Spinal cord (tissue), 9 donors: ENCODE measurements at regions not wholly inside any gene's neighbourhood (a gene's known extent, or its start where the extent isn't known, plus 50 kb on each side); places are given as distances from the start of the nearest gene placed in this dataset.

Experiments
- DNase-seq, 6 donors: peaks; one replicate each; pipeline versions ENCODE4 v3.0.0 to v3.0.0-alpha.2; 2013 to 2015; ENCODE audit warnings: low spot score in 6 of 6, low read depth in 4 of 6
- H3K27ac ChIP-seq: one replicate; pipeline ENCODE4 v1.5.1; 2013; ENCODE audit warnings: low read depth, low read length, control low read depth
- H3K27me3 ChIP-seq: one replicate; pipeline ENCODE4 v1.6.1; 2013; ENCODE audit warnings: low read length; ENCODE audit not compliant: control insufficient read depth, insufficient read depth
- H3K36me3 ChIP-seq: one replicate; pipeline ENCODE4 v1.6.1; 2013; ENCODE audit warnings: low read length; ENCODE audit not compliant: control insufficient read depth, insufficient read depth
- H3K4me1 ChIP-seq: one replicate; pipeline ENCODE4 v1.6.1; 2013; ENCODE audit warnings: low read length; ENCODE audit not compliant: control insufficient read depth, insufficient read depth
- H3K4me3 ChIP-seq: one replicate; pipeline ENCODE4 v1.5.1; 2013; ENCODE audit warnings: low read depth, low read length, control low read depth
- H3K9me3 ChIP-seq: one replicate; pipeline ENCODE4 v1.6.1; 2013; ENCODE audit warnings: low read length; ENCODE audit not compliant: control insufficient read depth, insufficient read depth
- WGBS: methylation state at CpG from one replicate; pipeline ENCODE4 v1.1.5; 2013; ENCODE audit warnings: missing lambda C conversion rate; ENCODE audit not compliant: insufficient coverage; 5-methylcytosine and 5-hydroxymethylcytosine counted together
- donor health status: healthy.

DNA sequence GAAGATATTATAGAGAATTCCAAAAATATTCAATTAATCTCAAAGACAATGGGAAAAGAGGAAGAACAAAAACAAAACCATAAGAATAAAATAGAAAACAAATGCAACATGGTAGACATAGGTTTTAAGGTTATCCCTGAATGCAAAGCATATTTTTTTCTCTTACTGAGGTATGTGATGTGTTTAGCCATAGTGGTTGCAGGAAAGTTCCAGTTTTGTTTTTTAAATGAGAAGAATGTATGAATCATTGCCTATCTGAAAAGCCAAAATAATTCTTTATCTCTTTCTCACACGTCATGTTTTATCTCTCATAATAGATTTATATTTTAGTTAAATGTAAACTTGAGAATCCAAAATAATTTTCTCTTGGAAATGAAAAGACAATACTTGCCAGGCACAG is 2591.7 kb upstream of the PCDH20 start:
- no peak overlapping the region for H3K27ac ChIP-seq
- no peaks in the 10 kb centered on the region for H3K27me3 ChIP-seq
- WGBS, result no CpG with 5 or more reads among the region's 1 CpG
- no peak overlapping the region for H3K4me3 ChIP-seq
- no peaks in the 10 kb centered on the region for H3K36me3 ChIP-seq
- H3K9me3 ChIP-seq, result no peaks in the 10 kb centered on the region
- DNase-seq, result no peak
- no peaks in the 10 kb centered on the region for H3K4me1 ChIP-seq

DNA sequence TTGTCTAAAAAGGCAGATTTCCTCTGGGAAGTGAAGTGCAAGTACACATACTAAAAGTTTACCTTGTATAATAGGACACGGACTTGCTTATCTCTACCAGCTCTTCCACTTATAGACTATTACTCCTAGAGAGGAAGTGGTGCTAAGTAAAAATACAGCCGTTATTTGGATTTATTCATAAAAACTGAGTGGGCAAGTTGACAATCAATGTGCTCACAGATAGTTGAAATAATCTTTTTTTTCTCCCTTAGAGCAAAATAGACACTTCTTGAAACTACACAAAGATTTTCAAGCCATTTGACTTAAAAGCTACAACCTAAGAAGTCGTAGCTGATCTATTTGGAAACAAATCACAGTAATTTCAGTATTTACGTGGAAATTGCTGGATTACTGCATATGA is 2584.7 kb upstream of the PCDH20 start:
- Histone ChIP-seq H3K4me1 (no peaks in the 10 kb centered on the region), H3K27me3 (no peaks in the 10 kb centered on the region), H3K9me3 (no peaks in the 10 kb centered on the region), H3K4me3 (no peak overlapping the region), H3K27ac (no peak overlapping the region), H3K36me3 (no peaks in the 10 kb centered on the region)
- 80% methylated on average over 1 of the region's 4 CpGs for WGBS
- no peak for DNase-seq

- Histone ChIP-seq H3K27me3 (no peaks in the 10 kb centered on the region), H3K36me3 (no peaks in the 10 kb centered on the region), H3K27ac (no peak overlapping the region), H3K9me3 (no peaks in the 10 kb centered on the region), H3K4me1 (no peaks in the 10 kb centered on the region), H3K4me3 (no peak overlapping the region)
- peak in 1 of 6 donors; percentile 11 for DNase-seq
- no CpG with 5 or more reads among the region's 3 CpGs for WGBS
These were observed 2584.1 kb upstream of the PCDH20 start for GRCh38 chr13:63999614-64000305.

- no CpG with 5 or more reads among the region's 1 CpG for WGBS
These were observed 2567.7 kb upstream of the PCDH20 start for GRCh38 chr13:63983366-63983765.

DNA sequence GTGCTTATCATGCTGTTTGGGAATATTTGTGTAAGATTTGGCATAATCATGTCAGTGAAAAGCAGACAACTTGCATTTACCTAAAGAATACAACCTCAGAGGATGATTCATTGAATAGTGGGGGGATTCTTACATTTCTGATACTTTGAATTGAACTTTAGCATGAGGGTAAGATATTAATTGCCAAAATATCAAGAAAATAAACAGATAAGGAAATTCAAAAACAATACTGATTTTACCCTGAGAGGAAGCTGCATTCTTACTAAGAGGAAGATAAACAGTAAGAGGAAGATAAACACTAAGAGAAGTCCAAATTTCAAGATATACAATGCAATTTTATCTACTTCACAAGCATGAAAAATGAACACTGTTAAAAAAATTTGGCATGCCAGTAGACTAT is 2564.3 kb upstream of the PCDH20 start:
- no peaks in the 10 kb centered on the region for H3K36me3 ChIP-seq
- no peaks in the 10 kb centered on the region for H3K9me3 ChIP-seq
- H3K4me3 ChIP-seq, result no peak overlapping the region
- H3K4me1 ChIP-seq, result no peaks in the 10 kb centered on the region
- DNase-seq, result no peak
- H3K27ac ChIP-seq, result no peak overlapping the region
- H3K27me3 ChIP-seq, result no peaks in the 10 kb centered on the region

More at GRCh38 chr13:63983366-63983765, 2567.7 kb upstream of the PCDH20 start:
- no peaks in the 10 kb centered on the region for H3K9me3 ChIP-seq
- no peak for DNase-seq
- no peaks in the 10 kb centered on the region for H3K36me3 ChIP-seq
- H3K4me1 ChIP-seq, result no peaks in the 10 kb centered on the region
- H3K4me3 ChIP-seq, result no peak overlapping the region
- H3K27ac ChIP-seq, result no peak overlapping the region
- H3K27me3 ChIP-seq, result no peaks in the 10 kb centered on the region

DNA sequence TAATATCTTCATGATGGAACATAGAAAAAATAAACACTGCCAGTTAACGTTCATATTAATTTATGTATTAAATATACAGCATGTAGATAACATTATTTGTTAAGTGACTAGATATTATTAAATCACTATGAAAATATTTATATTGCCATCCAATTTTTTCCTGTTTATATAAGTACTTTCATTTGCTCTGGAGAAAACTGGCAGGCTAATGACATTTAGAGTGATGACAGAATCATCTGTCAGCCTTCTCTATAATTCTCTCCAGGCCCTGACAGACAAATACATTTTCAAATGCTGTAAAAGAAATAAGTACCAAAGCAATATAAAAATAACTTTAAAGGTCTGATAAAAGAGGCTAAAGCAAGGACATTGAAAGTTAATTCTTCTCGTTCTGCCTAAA is 2556.7 kb upstream of the PCDH20 start:
- DNase-seq, result no peak
- no CpG with 5 or more reads among the region's 2 CpGs for WGBS
- no peaks in the 10 kb centered on the region for H3K4me1 ChIP-seq
- H3K27me3 ChIP-seq, result no peaks in the 10 kb centered on the region
- H3K36me3 ChIP-seq, result no peaks in the 10 kb centered on the region
- H3K27ac ChIP-seq, result no peak overlapping the region
- no peak overlapping the region for H3K4me3 ChIP-seq
- H3K9me3 ChIP-seq, result no peaks in the 10 kb centered on the region

- no peaks in the 10 kb centered on the region for H3K9me3 ChIP-seq
- no peaks in the 10 kb centered on the region for H3K36me3 ChIP-seq
- no peaks in the 10 kb centered on the region for H3K27me3 ChIP-seq
- H3K4me1 ChIP-seq, result no peaks in the 10 kb centered on the region
- no peak overlapping the region for H3K27ac ChIP-seq
- no peak for DNase-seq
- WGBS, result 91% methylated on average over 1 of the region's 1 CpG
- no peak overlapping the region for H3K4me3 ChIP-seq
These were observed 2539.0 kb upstream of the PCDH20 start for GRCh38 chr13:63954683-63955082.

- H3K9me3 ChIP-seq, result no peaks in the 10 kb centered on the region
- H3K36me3 ChIP-seq, result no peaks in the 10 kb centered on the region
- no peak overlapping the region for H3K27ac ChIP-seq
- no peak for DNase-seq
- WGBS, result no CpG with 5 or more reads among the region's 3 CpGs
- H3K4me3 ChIP-seq, result no peak overlapping the region
- no peaks in the 10 kb centered on the region for H3K4me1 ChIP-seq
- H3K27me3 ChIP-seq, result no peaks in the 10 kb centered on the region
These were observed 2532.4 kb upstream of the PCDH20 start for GRCh38 chr13:63948045-63948444.

DNA sequence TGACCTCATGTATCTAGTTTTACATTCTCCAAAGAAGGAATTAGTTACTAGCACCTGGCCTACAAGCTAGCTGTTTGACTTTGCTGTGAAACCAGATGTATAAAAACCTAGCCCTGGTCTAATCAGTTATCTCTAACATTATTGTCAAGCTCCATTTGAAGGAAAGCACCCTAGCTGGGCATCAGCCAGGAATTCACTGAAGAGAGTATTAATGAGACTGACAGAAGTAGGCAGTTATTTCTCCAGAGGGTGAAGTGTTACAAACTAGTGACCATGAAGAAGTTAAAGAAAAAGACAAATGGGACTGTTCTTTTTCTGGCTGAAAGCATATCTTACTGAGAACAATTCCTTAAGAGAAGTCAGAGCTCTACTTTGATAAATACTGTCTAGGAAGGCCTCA is 2529.3 kb upstream of the PCDH20 start:
- Histone ChIP-seq H3K27me3 (no peaks in the 10 kb centered on the region), H3K9me3 (no peaks in the 10 kb centered on the region), H3K4me3 (no peak overlapping the region), H3K4me1 (no peaks in the 10 kb centered on the region), H3K36me3 (no peaks in the 10 kb centered on the region), H3K27ac (no peak overlapping the region)
- peak in 3 of 6 donors; percentile 0 to 64 (median 4) for DNase-seq

DNA sequence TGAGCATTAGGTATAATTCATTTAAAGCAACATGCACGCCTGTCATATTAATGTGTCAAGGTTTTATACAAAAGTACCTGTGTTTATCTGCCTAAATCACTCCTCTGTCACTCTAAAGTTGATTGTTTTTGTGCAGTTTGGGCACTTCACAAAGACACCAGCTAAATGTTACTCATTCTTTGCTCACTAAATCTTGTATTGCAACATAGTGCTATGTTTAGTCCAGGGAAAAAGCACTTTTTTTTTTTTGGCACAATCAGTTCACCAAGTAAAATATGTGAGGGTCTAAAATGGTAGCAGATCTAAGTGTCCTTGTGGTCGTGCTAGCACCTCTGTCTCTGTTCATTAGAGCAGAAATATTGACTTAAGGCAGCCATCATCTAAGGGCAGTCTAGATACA is 2526.7 kb upstream of the PCDH20 start:
- no peak overlapping the region for H3K4me3 ChIP-seq
- H3K36me3 ChIP-seq, result no peaks in the 10 kb centered on the region
- H3K27ac ChIP-seq, result no peak overlapping the region
- H3K9me3 ChIP-seq, result no peaks in the 10 kb centered on the region
- no peaks in the 10 kb centered on the region for H3K4me1 ChIP-seq
- no CpG with 5 or more reads among the region's 2 CpGs for WGBS
- DNase-seq, result no peak
- H3K27me3 ChIP-seq, result no peaks in the 10 kb centered on the region
